Smooth muscle cell (in vitro differentiated cells): ENCODE measurements at regions not wholly inside any gene's neighbourhood (a gene's known extent, or its start where the extent isn't known, plus 50 kb on each side); places are given as distances from the start of the nearest gene placed in this dataset.

Experiments used
- DNase-seq: peaks from one replicate; lab custom pipeline; 2025; ENCODE audit not compliant: unreplicated experiment; lab: John Stamatoyannopoulos, UW
- H2AFZ ChIP-seq: fragments of 200-600 bp; sonication (generic); 2 replicates; pipeline ENCODE4 v1.6.0; 2016; ENCODE audit warnings: antibody characterized with exemption, low read depth, mild to moderate bottlenecking
- H3F3A ChIP-seq: fragments of 200-600 bp; sonication (generic); 2 replicates; pipeline ENCODE4 v1.6.0; 2017; ENCODE audit warnings: antibody characterized with exemption, low read depth
- H3K27ac ChIP-seq: fragments of 200-600 bp; sonication (generic); 2 replicates; pipeline ENCODE4 v1.5.1; 2016; ENCODE audit warnings: low read depth, mild to moderate bottlenecking
- H3K27me3 ChIP-seq: fragments of 200-600 bp; sonication (generic); 2 replicates; pipeline ENCODE4 v1.6.1; 2016; ENCODE audit warnings: low read depth, mild to moderate bottlenecking
- H3K36me3 ChIP-seq: fragments of 200-600 bp; sonication (generic); 2 replicates; pipeline ENCODE4 v1.5.1; 2016; ENCODE audit warnings: low read depth
- H3K4me1 ChIP-seq: fragments of 200-600 bp; sonication (generic); 2 replicates; pipeline ENCODE4 v1.5.1; 2016; ENCODE audit warnings: low read depth
- H3K4me2 ChIP-seq: fragments of 200-600 bp; sonication (generic); 2 replicates; pipeline ENCODE4 v1.6.0; 2016; ENCODE audit warnings: mild to moderate bottlenecking
- H3K4me3 ChIP-seq: fragments of 200-600 bp; sonication (generic); 2 replicates; pipeline ENCODE4 v1.5.1; 2016; ENCODE audit warnings: mild to moderate bottlenecking
- H3K79me2 ChIP-seq: fragments of 200-600 bp; sonication (generic); 2 replicates; pipeline ENCODE4 v1.6.0; 2016; ENCODE audit warnings: low read depth, mild to moderate bottlenecking
- H3K9ac ChIP-seq: fragments of 200-600 bp; sonication (generic); 2 replicates; pipeline ENCODE4 v1.6.0; 2016; ENCODE audit warnings: low read depth
- H3K9me3 ChIP-seq: fragments of 200-600 bp; sonication (generic); replicated peaks from 2 replicates; pipeline ENCODE4 v1.5.1; 2016; ENCODE audit warnings: low read depth
- H4K20me1 ChIP-seq: fragments of 200-600 bp; sonication (generic); 2 replicates; pipeline ENCODE4 v1.6.0; 2016; ENCODE audit warnings: low read depth
- WGBS: methylation state at CpG from one replicate; pipeline ENCODE4 v1.1.7; 2016; ENCODE audit warnings: low lambda C conversion rate; 5-methylcytosine and 5-hydroxymethylcytosine counted together
- TF ChIP-seq, protein P1 (sequence below): fragments of 200-600 bp; sonication (generic); IDR thresholded peaks from 2 replicates; pipeline ENCODE4 v1.5.1; 2017; ENCODE audit warnings: borderline replicate concordance, mild to moderate bottlenecking, antibody characterized with exemption; ENCODE audit not compliant: insufficient read depth, poor library complexity, severe bottlenecking

DNA sequence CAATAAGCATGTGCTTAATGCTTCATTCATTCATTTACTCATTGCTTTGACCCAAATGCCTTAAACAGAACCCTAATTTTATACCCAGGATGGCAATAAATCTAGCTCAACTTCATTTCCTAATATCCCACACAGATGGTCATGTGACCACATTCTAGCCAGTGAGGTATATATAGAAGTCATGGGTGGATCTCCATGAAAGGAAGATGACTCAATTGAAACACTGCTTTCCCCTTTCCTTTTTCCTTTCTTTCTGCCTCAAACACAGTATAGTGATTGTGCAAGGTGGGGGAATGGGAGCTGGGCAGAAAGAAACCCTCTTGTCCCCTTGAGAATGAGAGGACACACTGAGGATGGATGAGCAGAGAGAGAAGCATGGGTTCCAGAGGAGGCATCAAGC lies 183.5 kb upstream of the PRICKLE2 start:
- Histone ChIP-seq H3K4me1 (no peaks in the 10 kb centered on the region), H4K20me1 (no peaks in the 10 kb centered on the region), H3K9me3 (no peaks in the 10 kb centered on the region), H3K9ac (no peak overlapping the region), H3K27ac (no peak overlapping the region), H3K27me3 (no peaks in the 10 kb centered on the region), H3K4me3 (no peak overlapping the region), H3K79me2 (no peaks in the 10 kb centered on the region), H3K36me3 (no peaks in the 10 kb centered on the region), H3F3A (no peaks in the 10 kb centered on the region), H2AFZ (no peak overlapping the region), H3K4me2 (no peak overlapping the region)
- TF ChIP-seq, protein P1, sequence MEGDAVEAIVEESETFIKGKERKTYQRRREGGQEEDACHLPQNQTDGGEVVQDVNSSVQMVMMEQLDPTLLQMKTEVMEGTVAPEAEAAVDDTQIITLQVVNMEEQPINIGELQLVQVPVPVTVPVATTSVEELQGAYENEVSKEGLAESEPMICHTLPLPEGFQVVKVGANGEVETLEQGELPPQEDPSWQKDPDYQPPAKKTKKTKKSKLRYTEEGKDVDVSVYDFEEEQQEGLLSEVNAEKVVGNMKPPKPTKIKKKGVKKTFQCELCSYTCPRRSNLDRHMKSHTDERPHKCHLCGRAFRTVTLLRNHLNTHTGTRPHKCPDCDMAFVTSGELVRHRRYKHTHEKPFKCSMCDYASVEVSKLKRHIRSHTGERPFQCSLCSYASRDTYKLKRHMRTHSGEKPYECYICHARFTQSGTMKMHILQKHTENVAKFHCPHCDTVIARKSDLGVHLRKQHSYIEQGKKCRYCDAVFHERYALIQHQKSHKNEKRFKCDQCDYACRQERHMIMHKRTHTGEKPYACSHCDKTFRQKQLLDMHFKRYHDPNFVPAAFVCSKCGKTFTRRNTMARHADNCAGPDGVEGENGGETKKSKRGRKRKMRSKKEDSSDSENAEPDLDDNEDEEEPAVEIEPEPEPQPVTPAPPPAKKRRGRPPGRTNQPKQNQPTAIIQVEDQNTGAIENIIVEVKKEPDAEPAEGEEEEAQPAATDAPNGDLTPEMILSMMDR = no peak
- no peak for DNase-seq

DNA sequence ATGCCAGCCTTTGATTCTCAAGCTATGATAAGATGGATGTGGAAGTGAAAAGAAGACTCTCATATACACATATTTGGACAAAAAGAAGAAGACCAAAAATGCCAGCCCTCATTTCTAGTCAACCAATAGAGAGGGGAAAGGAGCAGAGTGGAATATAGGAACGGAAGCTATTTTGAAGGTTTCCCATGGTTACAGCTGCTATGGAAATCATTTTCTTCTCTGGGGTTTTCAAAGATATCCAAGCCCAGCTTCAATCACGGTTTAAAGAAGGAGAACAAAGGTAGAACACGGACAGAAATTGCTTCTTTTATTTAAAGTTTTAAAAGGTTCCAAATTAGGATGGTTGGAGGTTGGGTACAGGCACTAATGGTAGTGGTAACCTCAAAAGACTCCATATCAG lies 181.0 kb upstream of the PRICKLE2 start:
- no peak for DNase-seq
- no peaks in the 10 kb centered on the region for H3K79me2 ChIP-seq
- H2AFZ ChIP-seq = no peak overlapping the region
- no peaks in the 10 kb centered on the region for H3K9me3 ChIP-seq
- no peaks in the 10 kb centered on the region for H3F3A ChIP-seq
- no peaks in the 10 kb centered on the region for H3K27me3 ChIP-seq
- WGBS = 86% methylated on average over 3 of the region's 3 CpGs
- no peak overlapping the region for H3K9ac ChIP-seq
- TF ChIP-seq, protein P1 = no peak
- no peak overlapping the region for H3K4me2 ChIP-seq
- no peaks in the 10 kb centered on the region for H3K36me3 ChIP-seq
- H3K27ac ChIP-seq = no peak overlapping the region
- H3K4me1 ChIP-seq = no peaks in the 10 kb centered on the region
- H3K4me3 ChIP-seq = no peak overlapping the region
- no peaks in the 10 kb centered on the region for H4K20me1 ChIP-seq

DNA sequence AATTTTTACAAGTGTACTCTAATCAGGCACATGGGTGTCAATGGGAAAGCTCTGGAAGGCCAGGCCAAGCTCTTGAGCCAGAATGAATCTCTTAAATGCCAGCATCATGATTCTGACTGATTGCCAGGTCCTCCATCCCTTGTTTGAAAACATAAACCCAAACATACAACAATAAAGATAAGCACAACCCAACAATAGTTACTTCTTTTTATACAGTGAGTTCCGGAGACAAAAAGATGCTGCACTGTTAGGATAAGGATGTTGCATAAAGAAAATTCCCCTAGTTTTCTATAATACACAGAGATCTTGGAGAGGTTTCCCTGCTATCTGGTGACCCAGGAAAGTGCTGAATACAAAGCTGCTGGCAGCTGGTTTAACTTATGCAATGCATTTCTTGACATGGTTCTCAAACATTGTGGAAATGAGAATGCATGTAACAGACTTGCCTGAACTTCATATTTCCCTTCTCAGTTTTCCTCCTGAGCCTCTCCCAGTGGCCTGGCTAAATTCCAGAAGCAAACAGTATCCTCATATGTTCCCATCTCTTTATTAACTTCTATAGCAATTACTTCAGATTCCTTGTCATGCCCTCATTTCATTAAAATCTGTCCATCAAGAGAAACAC lies 180.1 kb upstream of the PRICKLE2 start:
- no peaks in the 10 kb centered on the region for H4K20me1 ChIP-seq
- H3K27me3 ChIP-seq = no peaks in the 10 kb centered on the region
- H3K4me3 ChIP-seq = no peak overlapping the region
- H3K9me3 ChIP-seq = no peaks in the 10 kb centered on the region
- TF ChIP-seq, protein P1 = no peak
- no peak overlapping the region for H3K4me2 ChIP-seq
- no peaks in the 10 kb centered on the region for H3F3A ChIP-seq
- H3K36me3 ChIP-seq = no peaks in the 10 kb centered on the region
- H3K4me1 ChIP-seq = no peaks in the 10 kb centered on the region
- no peak overlapping the region for H2AFZ ChIP-seq
- no peak for DNase-seq
- no peak overlapping the region for H3K9ac ChIP-seq
- WGBS = 45% methylated on average over 1 of the region's 1 CpG
- no peaks in the 10 kb centered on the region for H3K79me2 ChIP-seq
- no peak overlapping the region for H3K27ac ChIP-seq

DNA sequence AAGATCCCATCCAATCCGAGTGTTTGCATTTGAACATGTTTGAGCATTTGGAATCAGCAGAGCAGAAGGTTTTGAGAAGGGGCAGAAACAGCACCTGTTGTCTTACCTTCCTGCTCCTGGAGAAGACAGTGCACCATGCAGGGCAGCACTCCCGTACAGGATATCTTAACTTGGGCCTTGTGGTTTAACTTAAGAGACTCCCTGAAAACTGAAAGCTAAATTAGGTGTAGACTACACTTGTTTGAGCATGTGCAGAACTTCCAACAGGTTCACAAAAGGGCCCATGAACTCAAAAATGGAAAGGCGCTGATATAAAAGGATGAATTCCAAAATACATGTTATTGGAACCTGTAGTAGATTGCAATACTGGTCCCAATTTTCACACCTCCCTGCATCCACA lies 175.4 kb upstream of the PRICKLE2 start:
- Histone ChIP-seq H3K36me3 (no peaks in the 10 kb centered on the region), H3K4me1 (peaks cover 15% of the 10 kb centered on the region), H3K4me2 (no peak overlapping the region), H3K4me3 (no peak overlapping the region), H3F3A (peaks cover 4% of the 10 kb centered on the region), H4K20me1 (no peaks in the 10 kb centered on the region), H3K27ac (no peak overlapping the region), H2AFZ (no peak overlapping the region), H3K9me3 (no peaks in the 10 kb centered on the region), H3K9ac (no peak overlapping the region), H3K27me3 (no peaks in the 10 kb centered on the region), H3K79me2 (no peaks in the 10 kb centered on the region)
- no peak for DNase-seq
- TF ChIP-seq, protein P1 = no peak
- 95% methylated on average over 3 of the region's 3 CpGs for WGBS
